ENCODE measurements at regions not wholly inside any gene's neighbourhood (a gene's known extent, or its start where the extent isn't known, plus 50 kb on each side); places are given as distances from the start of the nearest gene placed in this dataset.

DNA sequence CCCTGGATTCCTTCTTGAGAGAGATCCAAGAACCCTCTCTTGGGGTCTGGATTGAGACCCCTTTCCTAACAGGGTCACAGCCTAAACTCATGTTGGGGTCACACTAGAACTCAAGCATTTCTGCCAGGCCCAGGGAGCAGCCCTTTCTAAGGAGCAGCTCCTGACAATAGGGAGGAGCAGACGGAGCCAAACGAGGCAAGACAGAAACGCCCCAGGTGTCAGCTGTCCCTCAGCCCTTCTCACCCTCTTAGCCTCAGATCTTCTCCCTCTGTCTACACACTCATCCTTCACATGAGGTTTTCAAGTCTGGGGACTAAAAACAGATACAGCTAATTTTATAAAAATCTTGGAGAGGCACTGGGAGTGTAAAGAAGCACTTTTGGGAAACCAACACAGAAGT is 157.2 kb downstream of the SOCS6 start:
- Histone ChIP-seq H3K36me3 (no peaks in the 10 kb centered on the region), H3K27me3 (ENCODE audit: low read depth) (no peaks in the 10 kb centered on the region), H3K9me3 (peaks cover 18% of the 10 kb centered on the region), H3K27ac (no peak overlapping the region), H3K4me3 (no peak overlapping the region), H3K4me1 (no peaks in the 10 kb centered on the region)
- DNase-seq: no peak
- intact Hi-C loops (cut with DNase I): no loop called here
- no peak for ATAC-seq
- TF ChIP-seq, protein P1, sequence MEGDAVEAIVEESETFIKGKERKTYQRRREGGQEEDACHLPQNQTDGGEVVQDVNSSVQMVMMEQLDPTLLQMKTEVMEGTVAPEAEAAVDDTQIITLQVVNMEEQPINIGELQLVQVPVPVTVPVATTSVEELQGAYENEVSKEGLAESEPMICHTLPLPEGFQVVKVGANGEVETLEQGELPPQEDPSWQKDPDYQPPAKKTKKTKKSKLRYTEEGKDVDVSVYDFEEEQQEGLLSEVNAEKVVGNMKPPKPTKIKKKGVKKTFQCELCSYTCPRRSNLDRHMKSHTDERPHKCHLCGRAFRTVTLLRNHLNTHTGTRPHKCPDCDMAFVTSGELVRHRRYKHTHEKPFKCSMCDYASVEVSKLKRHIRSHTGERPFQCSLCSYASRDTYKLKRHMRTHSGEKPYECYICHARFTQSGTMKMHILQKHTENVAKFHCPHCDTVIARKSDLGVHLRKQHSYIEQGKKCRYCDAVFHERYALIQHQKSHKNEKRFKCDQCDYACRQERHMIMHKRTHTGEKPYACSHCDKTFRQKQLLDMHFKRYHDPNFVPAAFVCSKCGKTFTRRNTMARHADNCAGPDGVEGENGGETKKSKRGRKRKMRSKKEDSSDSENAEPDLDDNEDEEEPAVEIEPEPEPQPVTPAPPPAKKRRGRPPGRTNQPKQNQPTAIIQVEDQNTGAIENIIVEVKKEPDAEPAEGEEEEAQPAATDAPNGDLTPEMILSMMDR (IDR thresholded peaks at IDR 0.05): no peak

DNA sequence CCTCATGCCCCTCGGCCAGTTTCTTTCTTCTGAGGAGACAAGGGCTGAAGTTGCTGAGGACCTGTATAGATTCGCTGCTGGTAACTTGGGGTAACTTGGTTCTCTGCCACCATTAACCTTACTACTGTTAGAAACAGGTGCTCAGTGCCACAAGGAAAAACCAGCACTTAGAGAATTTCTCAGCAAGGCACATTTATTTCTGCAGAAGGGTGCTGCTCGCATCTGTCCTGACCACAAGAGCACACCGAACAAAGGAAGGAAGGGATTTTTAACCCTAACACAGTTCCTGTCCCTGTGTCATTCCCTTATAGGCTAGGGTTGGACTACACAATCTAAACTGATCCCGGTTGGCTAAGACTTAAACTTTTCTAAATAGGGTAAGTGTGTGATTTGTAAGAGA is 154.1 kb downstream of the SOCS6 start:
- Histone ChIP-seq H3K4me1 (no peaks in the 10 kb centered on the region), H3K36me3 (no peaks in the 10 kb centered on the region), H3K4me3 (no peak overlapping the region), H3K9me3 (peaks cover 18% of the 10 kb centered on the region), H3K27ac (no peak overlapping the region), H3K27me3 (ENCODE audit: low read depth) (no peaks in the 10 kb centered on the region)
- no peak for ATAC-seq
- TF ChIP-seq, protein P1 (IDR thresholded peaks at IDR 0.05): no peak
- DNase-seq: no peak
- intact Hi-C loops (cut with DNase I): no loop called here

DNA sequence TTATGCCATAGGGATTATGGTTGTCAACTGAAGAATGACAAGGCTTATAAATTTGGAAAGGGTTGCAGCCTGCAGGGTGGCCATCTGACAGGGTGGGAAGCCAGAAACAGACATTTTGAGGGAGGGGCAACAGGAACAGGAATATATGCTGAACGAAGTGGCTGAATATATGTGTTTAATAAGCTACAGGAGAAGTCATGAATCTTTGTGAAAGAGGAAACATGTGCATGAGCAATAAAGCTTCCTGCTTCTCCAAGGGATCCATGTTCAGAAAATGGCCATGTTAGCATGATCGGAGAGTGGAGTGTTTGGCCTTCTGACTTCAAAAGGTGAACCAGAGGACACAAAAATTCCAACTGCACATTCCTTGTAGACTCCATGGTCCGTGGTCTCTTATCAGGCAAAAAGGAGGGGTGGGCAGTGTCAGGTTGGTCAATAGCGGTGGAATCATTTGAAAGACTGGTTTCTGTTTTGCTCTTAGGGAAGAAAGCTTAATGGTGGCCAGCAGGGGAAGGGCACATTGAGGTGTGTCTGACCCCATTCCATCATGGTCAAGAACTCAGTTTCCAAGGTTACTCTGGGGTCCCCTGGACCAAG is 144.1 kb downstream of the SOCS6 start:
- TF ChIP-seq, protein P1 (IDR thresholded peaks at IDR 0.05): no peak
- DNase-seq: no peak
- Histone ChIP-seq H3K27me3 (ENCODE audit: low read depth) (no peaks in the 10 kb centered on the region), H3K27ac (no peak overlapping the region), H3K4me1 (no peaks in the 10 kb centered on the region), H3K4me3 (no peak overlapping the region), H3K36me3 (no peaks in the 10 kb centered on the region), H3K9me3 (no peaks in the 10 kb centered on the region)
- intact Hi-C loops (cut with DNase I): loop anchor here (10.0 kb wide), 1 partner anchor 238 kb away; no protein-coding TSS in a partner anchor
- ATAC-seq: no peak

DNA sequence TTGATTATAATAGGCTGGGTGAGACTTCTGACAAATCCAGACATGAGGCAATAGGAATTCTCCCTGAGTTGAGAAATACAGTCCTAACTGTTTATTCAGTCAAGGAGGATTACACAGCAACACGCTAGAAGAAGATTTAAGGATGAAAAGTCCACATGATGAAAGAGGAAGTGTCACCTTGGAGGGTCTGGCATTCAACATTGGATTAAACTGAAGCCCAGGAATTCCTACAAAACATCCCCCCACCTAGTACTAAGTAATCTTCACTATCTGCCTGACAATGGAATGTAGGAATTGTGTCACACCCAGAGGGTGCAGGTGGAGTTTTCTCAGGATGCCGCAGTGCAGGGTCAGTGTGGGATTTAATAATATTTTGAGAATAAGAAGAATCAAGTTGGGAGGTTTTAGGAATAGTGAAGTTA is 142.4 kb downstream of the SOCS6 start:
- Histone ChIP-seq H3K27ac (no peak overlapping the region), H3K4me3 (no peak overlapping the region), H3K36me3 (no peaks in the 10 kb centered on the region), H3K9me3 (no peaks in the 10 kb centered on the region), H3K27me3 (ENCODE audit: low read depth) (no peaks in the 10 kb centered on the region), H3K4me1 (no peaks in the 10 kb centered on the region)
- TF ChIP-seq, protein P1 (IDR thresholded peaks at IDR 0.05): no peak
- DNase-seq (no peak), ATAC-seq (no peak)
- intact Hi-C loops (cut with DNase I): loop anchor here (10.0 kb wide), 1 partner anchor 236 kb away; no protein-coding TSS in a partner anchor

DNA sequence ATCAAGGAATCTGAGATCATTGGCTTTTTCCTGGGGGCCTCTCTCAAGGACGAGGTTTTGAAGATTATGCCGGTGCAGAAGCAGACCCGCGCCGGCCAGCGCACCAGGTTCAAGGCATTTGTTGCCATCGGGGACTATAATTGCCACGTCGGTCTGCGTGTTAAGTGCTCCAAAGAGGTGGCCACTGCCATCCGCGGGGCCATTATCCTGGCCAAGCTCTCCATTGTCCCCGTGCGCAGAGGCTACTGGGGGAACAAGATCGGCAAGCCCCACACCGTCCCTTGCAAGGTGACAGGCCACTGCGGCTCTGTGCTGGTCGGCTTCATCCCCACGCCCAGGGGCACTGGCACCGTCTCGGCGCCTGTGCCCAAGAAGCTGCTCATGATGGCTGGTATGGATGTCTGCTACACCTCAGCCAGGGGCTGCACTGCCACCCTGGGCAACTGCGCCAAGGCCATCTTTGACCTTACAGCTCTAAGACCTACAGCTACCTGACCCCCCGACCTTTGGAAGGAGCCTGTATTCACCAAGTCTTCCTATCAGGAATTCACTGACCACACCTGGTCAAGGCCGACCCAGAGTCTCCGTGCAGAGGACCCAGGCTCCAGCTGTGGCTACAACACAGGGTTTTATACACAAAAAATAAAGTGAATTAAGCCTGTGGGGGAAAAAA is 141.8 kb downstream of the SOCS6 start:
- H3K4me3 ChIP-seq: no peak overlapping the region
- ATAC-seq: no peak
- no peaks in the 10 kb centered on the region for H3K9me3 ChIP-seq
- DNase-seq: no peak
- H3K27ac ChIP-seq: no peak overlapping the region
- TF ChIP-seq, protein P1 (IDR thresholded peaks at IDR 0.05): no peak
- intact Hi-C loops (cut with DNase I): loop anchor here (10.0 kb wide), 1 partner anchor 236 kb away; no protein-coding TSS in a partner anchor
- H3K4me1 ChIP-seq: no peaks in the 10 kb centered on the region
- no peaks in the 10 kb centered on the region for H3K27me3 ChIP-seq (ENCODE audit: low read depth)
- no peaks in the 10 kb centered on the region for H3K36me3 ChIP-seq

Data from lower lobe of right lung (tissue), 2 donors.